HG02943 (cell line): ENCODE measurements at regions not wholly inside any gene's neighbourhood (a gene's known extent, or its start where the extent isn't known, plus 50 kb on each side); places are given as distances from the start of the nearest gene placed in this dataset.
"Not testable (repeated sequence)": the region's sequence is repeated elsewhere in the genome, so short reads cannot be mapped to it uniquely, and the experiment has no call there.

Experiments
- ATAC-seq: cut with Tn5 transposase; IDR thresholded peaks from one replicate; pipeline ENCODE4 v1.9.1; 2021; ENCODE audit warnings: mild to moderate bottlenecking, low read depth, moderate library complexity; ENCODE audit not compliant: unreplicated experiment

- ATAC-seq, result no peak
Observed at GRCh38 chr10:117743509-117743908, 201.0 kb downstream of the EMX2 start.

- no peak for ATAC-seq
Observed at GRCh38 chr10:117745301-117745700, 202.8 kb downstream of the EMX2 start.

GRCh38 chr10:117746541-117747448 is 204.2 kb downstream of the EMX2 start:
- ATAC-seq, result no peak

- ATAC-seq, result no peak
Observed at GRCh38 chr10:117747636-117748035, 205.1 kb downstream of the EMX2 start.

GRCh38 chr10:117748058-117748457 is 205.5 kb downstream of the EMX2 start:
- no peak for ATAC-seq

GRCh38 chr10:117750616-117751015 is 208.1 kb downstream of the EMX2 start:
- ATAC-seq, result no peak

GRCh38 chr10:117751259-117751658 is 208.7 kb downstream of the EMX2 start:
- no peak for ATAC-seq

GRCh38 chr10:117752103-117752502 is 209.6 kb downstream of the EMX2 start:
- ATAC-seq, result no peak

- no peak for ATAC-seq
Observed at GRCh38 chr10:117754770-117755658, 212.5 kb downstream of the EMX2 start.

- no peak for ATAC-seq
Observed at GRCh38 chr10:117755659-117756014, 213.1 kb downstream of the EMX2 start.

- ATAC-seq, result no peak
Observed at GRCh38 chr10:117757086-117757720, 214.7 kb downstream of the EMX2 start.

- ATAC-seq, result no peak
Observed at GRCh38 chr10:117759266-117759665, 216.7 kb downstream of the EMX2 start.

GRCh38 chr10:117761695-117762094 is 219.1 kb downstream of the EMX2 start:
- no peak for ATAC-seq

- no peak for ATAC-seq
Observed at GRCh38 chr10:117762126-117762818, 219.7 kb downstream of the EMX2 start.

- no peak for ATAC-seq
Observed at GRCh38 chr10:117762819-117763172, 220.2 kb downstream of the EMX2 start.

GRCh38 chr10:117763528-117763927 is 221.0 kb downstream of the EMX2 start:
- ATAC-seq, result no peak

- ATAC-seq, result no peak
Observed at GRCh38 chr10:117768333-117769042, 225.9 kb downstream of the EMX2 start.

GRCh38 chr10:117775526-117775925 is 233.0 kb downstream of the EMX2 start:
- ATAC-seq, result no peak

- ATAC-seq, result not testable (repeated sequence)
Observed at GRCh38 chr10:117777222-117777621, 234.7 kb downstream of the EMX2 start.

- no peak for ATAC-seq
Observed at GRCh38 chr10:117778241-117778640, 235.7 kb downstream of the EMX2 start.
